HG03565 (cell line): ENCODE measurements at regions not wholly inside any gene's neighbourhood (a gene's known extent, or its start where the extent isn't known, plus 50 kb on each side); places are given as distances from the start of the nearest gene placed in this dataset.
"Not testable (repeated sequence)": the region's sequence is repeated elsewhere in the genome, so short reads cannot be mapped to it uniquely, and the experiment has no call there.

Source experiments
- ATAC-seq: cut with Tn5 transposase; IDR thresholded peaks from one replicate; pipeline ENCODE4 v1.9.1; 2021; ENCODE audit warnings: mild to moderate bottlenecking, moderate library complexity; ENCODE audit not compliant: unreplicated experiment

- no peak for ATAC-seq
Measured at GRCh38 chr2:236818281-236819045, 248.8 kb downstream of the ACKR3 start.

- no peak for ATAC-seq
Measured at GRCh38 chr2:236819275-236820002, 249.8 kb downstream of the ACKR3 start.

- no peak for ATAC-seq
Measured at GRCh38 chr2:236820763-236821344, 251.2 kb downstream of the ACKR3 start.

- no peak for ATAC-seq
Measured at GRCh38 chr2:236823041-236823629, 253.5 kb downstream of the ACKR3 start.

GRCh38 chr2:236823963-236824362, 254.3 kb downstream of the ACKR3 start:
- ATAC-seq, result no peak

GRCh38 chr2:236824836-236825235, 255.2 kb downstream of the ACKR3 start:
- no peak for ATAC-seq

- no peak for ATAC-seq
Measured at GRCh38 chr2:236825989-236826510, 256.4 kb downstream of the ACKR3 start.

- ATAC-seq, result no peak
Measured at GRCh38 chr2:236826606-236827156, 257.1 kb downstream of the ACKR3 start.

GRCh38 chr2:236827997-236828396, 257.7 kb upstream of the COPS8 start:
- ATAC-seq, result no peak

GRCh38 chr2:236828820-236829219, 256.9 kb upstream of the COPS8 start:
- ATAC-seq, result no peak

GRCh38 chr2:236830926-236831325, 254.8 kb upstream of the COPS8 start:
- ATAC-seq, result no peak

- ATAC-seq, result no peak
Measured at GRCh38 chr2:236831698-236832097, 254.0 kb upstream of the COPS8 start.

GRCh38 chr2:236833501-236834073, 252.1 kb upstream of the COPS8 start:
- ATAC-seq, result no peak

GRCh38 chr2:236834284-236834683, 251.4 kb upstream of the COPS8 start:
- no peak for ATAC-seq

GRCh38 chr2:236835307-236836024, 250.2 kb upstream of the COPS8 start:
- no peak for ATAC-seq

GRCh38 chr2:236836028-236836427, 249.7 kb upstream of the COPS8 start:
- ATAC-seq, result not testable (repeated sequence)

GRCh38 chr2:236840215-236840614, 245.5 kb upstream of the COPS8 start:
- ATAC-seq, result no peak

GRCh38 chr2:236840857-236841256, 244.8 kb upstream of the COPS8 start:
- no peak for ATAC-seq

GRCh38 chr2:236841389-236841788, 244.3 kb upstream of the COPS8 start:
- ATAC-seq, result no peak
